ENCODE measurements at regions not wholly inside any gene's neighbourhood (a gene's known extent, or its start where the extent isn't known, plus 50 kb on each side); places are given as distances from the start of the nearest gene placed in this dataset.

- Histone ChIP-seq H2AFZ (ENCODE audit: low read depth, low read length) (no peak overlapping the region), H3K9me2 (ENCODE audit: insufficient read depth, low read length) (no peaks in the 10 kb centered on the region), H3K27ac (ENCODE audit: low read length) (no peak overlapping the region), H4K20me1 (ENCODE audit: insufficient read depth) (no peaks in the 10 kb centered on the region), H3F3A (ENCODE audit: insufficient read depth, low read length, poor library complexity, severe bottlenecking) (no peaks in the 10 kb centered on the region), H3K9me3 (ENCODE audit: low read length) (no peaks in the 10 kb centered on the region), H3K9ac (ENCODE audit: low read length) (no peak overlapping the region), H3K27me3 (ENCODE audit: insufficient read depth, low read depth, low read length) (no peaks in the 10 kb centered on the region), H3K36me3 (ENCODE audit: insufficient read depth, low read length) (no peaks in the 10 kb centered on the region), H3K4me2 (ENCODE audit: low read length) (no peak overlapping the region), H3K4me3 (ENCODE audit: low read length) (no peak overlapping the region), H3K79me2 (replicated peaks; ENCODE audit: insufficient read depth, low read length) (no peaks in the 10 kb centered on the region)
- no peak for TF ChIP-seq SMC3 (conservative IDR thresholded peaks at IDR 0.05; ENCODE audit: poor library complexity)
- no peak for TF ChIP-seq EP300 (conservative IDR thresholded peaks at IDR 0.05; ENCODE audit: poor library complexity, severe bottlenecking)
- no peak for TF ChIP-seq RAD21 (conservative IDR thresholded peaks at IDR 0.05)
- no peak for TF ChIP-seq EZH2 (IDR thresholded peaks at IDR 0.05; ENCODE audit: borderline replicate concordance, insufficient read depth, low read length, poor library complexity, severe bottlenecking)
- TF ChIP-seq TAF1 (IDR thresholded peaks at IDR 0.05; ENCODE audit: low read depth), result no peak
- TF ChIP-seq, protein P1, sequence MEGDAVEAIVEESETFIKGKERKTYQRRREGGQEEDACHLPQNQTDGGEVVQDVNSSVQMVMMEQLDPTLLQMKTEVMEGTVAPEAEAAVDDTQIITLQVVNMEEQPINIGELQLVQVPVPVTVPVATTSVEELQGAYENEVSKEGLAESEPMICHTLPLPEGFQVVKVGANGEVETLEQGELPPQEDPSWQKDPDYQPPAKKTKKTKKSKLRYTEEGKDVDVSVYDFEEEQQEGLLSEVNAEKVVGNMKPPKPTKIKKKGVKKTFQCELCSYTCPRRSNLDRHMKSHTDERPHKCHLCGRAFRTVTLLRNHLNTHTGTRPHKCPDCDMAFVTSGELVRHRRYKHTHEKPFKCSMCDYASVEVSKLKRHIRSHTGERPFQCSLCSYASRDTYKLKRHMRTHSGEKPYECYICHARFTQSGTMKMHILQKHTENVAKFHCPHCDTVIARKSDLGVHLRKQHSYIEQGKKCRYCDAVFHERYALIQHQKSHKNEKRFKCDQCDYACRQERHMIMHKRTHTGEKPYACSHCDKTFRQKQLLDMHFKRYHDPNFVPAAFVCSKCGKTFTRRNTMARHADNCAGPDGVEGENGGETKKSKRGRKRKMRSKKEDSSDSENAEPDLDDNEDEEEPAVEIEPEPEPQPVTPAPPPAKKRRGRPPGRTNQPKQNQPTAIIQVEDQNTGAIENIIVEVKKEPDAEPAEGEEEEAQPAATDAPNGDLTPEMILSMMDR (IDR thresholded peaks at IDR 0.05; ENCODE audit: poor library complexity, severe bottlenecking), result no peak
- TF ChIP-seq POLR2AphosphoS5 (IDR thresholded peaks at IDR 0.05), result no peak
- no peak for TF ChIP-seq MXI1 (conservative IDR thresholded peaks at IDR 0.05; ENCODE audit: poor library complexity, severe bottlenecking)
- TF ChIP-seq REST (IDR thresholded peaks at IDR 0.05; ENCODE audit: borderline replicate concordance), result no peak
Observed at GRCh38 chr13:73366241-73366640, 307.4 kb downstream of the KLF5 start.

- Histone ChIP-seq H3K27me3 (ENCODE audit: insufficient read depth, low read depth, low read length) (no peaks in the 10 kb centered on the region), H3F3A (ENCODE audit: insufficient read depth, low read length, poor library complexity, severe bottlenecking) (no peaks in the 10 kb centered on the region), H3K79me2 (replicated peaks; ENCODE audit: insufficient read depth, low read length) (no peaks in the 10 kb centered on the region), H3K9me2 (ENCODE audit: insufficient read depth, low read length) (no peaks in the 10 kb centered on the region), H3K9me3 (ENCODE audit: low read length) (no peaks in the 10 kb centered on the region), H4K20me1 (ENCODE audit: insufficient read depth) (no peaks in the 10 kb centered on the region), H3K4me2 (ENCODE audit: low read length) (no peak overlapping the region), H3K36me3 (ENCODE audit: insufficient read depth, low read length) (no peaks in the 10 kb centered on the region), H3K9ac (ENCODE audit: low read length) (no peak overlapping the region), H2AFZ (ENCODE audit: low read depth, low read length) (no peak overlapping the region), H3K4me3 (ENCODE audit: low read length) (no peak overlapping the region), H3K27ac (ENCODE audit: low read length) (no peak overlapping the region)
- no peak for TF ChIP-seq EZH2 (IDR thresholded peaks at IDR 0.05; ENCODE audit: borderline replicate concordance, insufficient read depth, low read length, poor library complexity, severe bottlenecking)
- TF ChIP-seq, protein P1 (IDR thresholded peaks at IDR 0.05; ENCODE audit: poor library complexity, severe bottlenecking), result no peak
- no peak for TF ChIP-seq TAF1 (IDR thresholded peaks at IDR 0.05; ENCODE audit: low read depth)
- no peak for TF ChIP-seq POLR2AphosphoS5 (IDR thresholded peaks at IDR 0.05)
- no peak for TF ChIP-seq EP300 (conservative IDR thresholded peaks at IDR 0.05; ENCODE audit: poor library complexity, severe bottlenecking)
- TF ChIP-seq MXI1 (conservative IDR thresholded peaks at IDR 0.05; ENCODE audit: poor library complexity, severe bottlenecking), result no peak
- TF ChIP-seq REST (IDR thresholded peaks at IDR 0.05; ENCODE audit: borderline replicate concordance), result no peak
- no peak for TF ChIP-seq RAD21 (conservative IDR thresholded peaks at IDR 0.05)
- no peak for TF ChIP-seq SMC3 (conservative IDR thresholded peaks at IDR 0.05; ENCODE audit: poor library complexity)
Observed at GRCh38 chr13:73365681-73366080, 306.9 kb downstream of the KLF5 start.

Data from neural cell (in vitro differentiated cells).